Suprapubic skin (tissue), 4 donors: ENCODE measurements at regions not wholly inside any gene's neighbourhood (a gene's known extent, or its start where the extent isn't known, plus 50 kb on each side); places are given as distances from the start of the nearest gene placed in this dataset.

ENCODE experiments used
- DNase-seq, 2 donors: peaks; one replicate each; pipeline ENCODE4 v3.0.0-alpha.2; 2019; ENCODE audit warnings: low spot score in 2 of 2
- H3K27ac ChIP-seq: fragments of 200-600 bp; sonication (generic); one replicate; pipeline ENCODE4 v1.5.1; 2019
- H3K27me3 ChIP-seq: fragments of 200-600 bp; sonication (generic); one replicate; pipeline ENCODE4 v1.5.1; 2019
- H3K36me3 ChIP-seq: fragments of 200-600 bp; sonication (generic); one replicate; pipeline ENCODE4 v1.5.1; 2019
- H3K4me1 ChIP-seq: fragments of 200-600 bp; sonication (generic); one replicate; pipeline ENCODE4 v1.5.1; 2019
- H3K4me3 ChIP-seq: fragments of 200-600 bp; sonication (generic); one replicate; pipeline ENCODE4 v1.5.1; 2019; ENCODE audit warnings: mild to moderate bottlenecking
- H3K9me3 ChIP-seq: fragments of 200-600 bp; sonication (generic); one replicate; pipeline ENCODE4 v1.5.1; 2019
- CTCF ChIP-seq, 2 donors: fragments of 200-600 bp in 1 of 2; fragments of 450-650 bp in 1 of 2; sonication (generic) in 1 of 2; IDR thresholded peaks; one replicate each; pipeline ENCODE4 v1.5.1; 2016 to 2019; ENCODE audit warnings: antibody characterized with exemption in 2 of 2, mild to moderate bottlenecking in 1 of 2, moderate library complexity in 1 of 2
- EP300 ChIP-seq: sonication (generic); formaldehyde crosslinking; IDR thresholded peaks from one replicate; pipeline ENCODE4 v1.6.1; 2017; ENCODE audit warnings: antibody characterized with exemption
- POLR2A ChIP-seq, 2 donors: fragments of 450-650 bp; IDR thresholded peaks; one replicate each; pipeline ENCODE4 v1.6.1; 2017; ENCODE audit warnings: antibody characterized with exemption in 2 of 2, mild to moderate bottlenecking in 2 of 2, moderate library complexity in 2 of 2
- POLR2AphosphoS5 ChIP-seq, 3 donors: sonication (generic); formaldehyde crosslinking; IDR thresholded peaks; one replicate each; pipeline ENCODE4 v1.6.1; 2017; ENCODE audit warnings: antibody characterized with exemption in 3 of 3
- WGBS: methylation state at CpG from one replicate; pipeline ENCODE4 v1.1.5; 2018; 5-methylcytosine and 5-hydroxymethylcytosine counted together

GRCh38 chr20:48480216-48480772 is 347.5 kb downstream of the PREX1 start:
- Histone ChIP-seq H3K36me3 (no peaks in the 10 kb centered on the region), H3K27me3 (peaks cover 30% of the 10 kb centered on the region), H3K4me3 (no peak overlapping the region), H3K9me3 (no peaks in the 10 kb centered on the region), H3K4me1 (no peaks in the 10 kb centered on the region), H3K27ac (no peak overlapping the region)
- no peak for TF ChIP-seq EP300
- DNase-seq, result no peak
- 57% methylated on average over 5 of the region's 5 CpGs for WGBS

- Histone ChIP-seq H3K27me3 (peaks cover 34% of the 10 kb centered on the region), H3K4me1 (no peaks in the 10 kb centered on the region), H3K27ac (no peak overlapping the region), H3K4me3 (no peak overlapping the region), H3K9me3 (no peaks in the 10 kb centered on the region), H3K36me3 (no peaks in the 10 kb centered on the region)
- 84% methylated on average over 8 of the region's 9 CpGs for WGBS
- TF ChIP-seq POLR2AphosphoS5 (IDR thresholded peaks at IDR 0.05) (no peak), CTCF (IDR thresholded peaks at IDR 0.05) (no peak), POLR2A (IDR thresholded peaks at IDR 0.05) (no peak), EP300 (no peak)
- DNase-seq, result no peak
Measured at GRCh38 chr20:48478806-48479585, 348.8 kb downstream of the PREX1 start.

GRCh38 chr20:48478370-48478769 is 349.4 kb downstream of the PREX1 start:
- Histone ChIP-seq H3K4me1 (no peaks in the 10 kb centered on the region), H3K36me3 (no peaks in the 10 kb centered on the region), H3K27ac (no peak overlapping the region), H3K27me3 (peaks cover 38% of the 10 kb centered on the region), H3K9me3 (no peaks in the 10 kb centered on the region), H3K4me3 (no peak overlapping the region)
- 93% methylated on average over 5 of the region's 5 CpGs for WGBS
- TF ChIP-seq POLR2AphosphoS5 (IDR thresholded peaks at IDR 0.05), result no peak
- no peak for TF ChIP-seq EP300
- no peak for TF ChIP-seq POLR2A (IDR thresholded peaks at IDR 0.05)
- no peak for TF ChIP-seq CTCF (IDR thresholded peaks at IDR 0.05)
- no peak for DNase-seq

- no peak for DNase-seq
- 91% methylated on average over 11 of the region's 11 CpGs for WGBS
- TF ChIP-seq EP300, result no peak
- TF ChIP-seq CTCF (IDR thresholded peaks at IDR 0.05), result no peak
- no peak for TF ChIP-seq POLR2AphosphoS5 (IDR thresholded peaks at IDR 0.05)
- no peaks in the 10 kb centered on the region for H3K36me3 ChIP-seq
- H3K4me3 ChIP-seq, result no peak overlapping the region
- no peaks in the 10 kb centered on the region for H3K9me3 ChIP-seq
- H3K27ac ChIP-seq, result no peak overlapping the region
- H3K4me1 ChIP-seq, result no peaks in the 10 kb centered on the region
- peaks cover 41% of the 10 kb centered on the region for H3K27me3 ChIP-seq
Measured at GRCh38 chr20:48476854-48477253, 350.9 kb downstream of the PREX1 start.

- no peak for TF ChIP-seq CTCF (IDR thresholded peaks at IDR 0.05)
- TF ChIP-seq POLR2A (IDR thresholded peaks at IDR 0.05), result no peak
- no peak for TF ChIP-seq POLR2AphosphoS5 (IDR thresholded peaks at IDR 0.05)
- no peak for TF ChIP-seq EP300
- Histone ChIP-seq H3K36me3 (no peaks in the 10 kb centered on the region), H3K27me3 (peaks cover 35% of the 10 kb centered on the region), H3K27ac (no peak overlapping the region), H3K9me3 (no peaks in the 10 kb centered on the region), H3K4me1 (no peaks in the 10 kb centered on the region), H3K4me3 (no peak overlapping the region)
- 78% methylated on average over 5 of the region's 5 CpGs for WGBS
- DNase-seq, result no peak
Measured at GRCh38 chr20:48474022-48474421, 353.8 kb downstream of the PREX1 start.
